GM12874 (cell line): ENCODE measurements at regions not wholly inside any gene's neighbourhood (a gene's known extent, or its start where the extent isn't known, plus 50 kb on each side); places are given as distances from the start of the nearest gene placed in this dataset.

ENCODE experiments used
- TF ChIP-seq, protein P1 (sequence below): IDR thresholded peaks from 2 replicates; pipeline ENCODE4 v1.5.1; 2011; ENCODE audit warnings: low read depth, mild to moderate bottlenecking, control low read depth, low read length, moderate library complexity; ENCODE audit not compliant: insufficient read depth

DNA sequence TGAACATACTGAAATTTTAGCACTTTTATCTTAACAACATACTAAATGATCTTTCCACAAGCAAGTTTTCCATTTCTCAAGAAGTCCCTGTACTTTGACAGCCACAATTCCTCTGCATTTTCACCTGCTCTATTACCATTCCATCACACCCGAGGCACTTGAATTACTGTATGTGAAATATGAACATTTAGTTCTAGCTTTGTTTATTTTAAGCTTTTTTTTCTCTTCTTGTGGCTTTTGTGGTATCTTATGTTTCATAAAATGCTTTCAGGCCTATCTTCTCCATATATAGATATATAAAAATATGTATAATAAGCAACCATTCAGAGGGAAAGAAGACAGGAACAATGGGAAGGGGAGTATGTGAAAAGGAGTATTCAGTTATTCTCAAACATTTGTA is 693.9 kb downstream of the SATB2 start:
- TF ChIP-seq, protein P1, sequence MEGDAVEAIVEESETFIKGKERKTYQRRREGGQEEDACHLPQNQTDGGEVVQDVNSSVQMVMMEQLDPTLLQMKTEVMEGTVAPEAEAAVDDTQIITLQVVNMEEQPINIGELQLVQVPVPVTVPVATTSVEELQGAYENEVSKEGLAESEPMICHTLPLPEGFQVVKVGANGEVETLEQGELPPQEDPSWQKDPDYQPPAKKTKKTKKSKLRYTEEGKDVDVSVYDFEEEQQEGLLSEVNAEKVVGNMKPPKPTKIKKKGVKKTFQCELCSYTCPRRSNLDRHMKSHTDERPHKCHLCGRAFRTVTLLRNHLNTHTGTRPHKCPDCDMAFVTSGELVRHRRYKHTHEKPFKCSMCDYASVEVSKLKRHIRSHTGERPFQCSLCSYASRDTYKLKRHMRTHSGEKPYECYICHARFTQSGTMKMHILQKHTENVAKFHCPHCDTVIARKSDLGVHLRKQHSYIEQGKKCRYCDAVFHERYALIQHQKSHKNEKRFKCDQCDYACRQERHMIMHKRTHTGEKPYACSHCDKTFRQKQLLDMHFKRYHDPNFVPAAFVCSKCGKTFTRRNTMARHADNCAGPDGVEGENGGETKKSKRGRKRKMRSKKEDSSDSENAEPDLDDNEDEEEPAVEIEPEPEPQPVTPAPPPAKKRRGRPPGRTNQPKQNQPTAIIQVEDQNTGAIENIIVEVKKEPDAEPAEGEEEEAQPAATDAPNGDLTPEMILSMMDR = no peak

DNA sequence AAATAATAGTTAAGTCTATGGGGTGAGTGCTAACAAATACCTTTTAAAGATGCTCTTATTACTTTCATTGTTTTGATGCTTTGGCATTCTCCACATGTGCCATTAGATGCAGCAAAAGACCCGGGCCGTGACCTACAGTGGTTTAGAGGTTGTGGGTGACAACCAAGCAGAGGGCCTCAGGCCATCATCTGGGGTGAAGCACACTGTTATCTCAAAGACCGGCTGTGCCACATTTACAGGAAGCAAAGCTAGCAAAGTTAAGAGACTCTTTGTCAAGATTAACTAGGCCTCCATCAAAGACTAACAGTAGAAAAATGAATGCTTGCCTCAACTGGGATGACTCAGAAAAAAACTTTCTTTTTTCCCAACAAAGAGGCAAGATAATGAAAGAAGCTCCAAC is 695.3 kb downstream of the SATB2 start:
- TF ChIP-seq, protein P1 = no peak

DNA sequence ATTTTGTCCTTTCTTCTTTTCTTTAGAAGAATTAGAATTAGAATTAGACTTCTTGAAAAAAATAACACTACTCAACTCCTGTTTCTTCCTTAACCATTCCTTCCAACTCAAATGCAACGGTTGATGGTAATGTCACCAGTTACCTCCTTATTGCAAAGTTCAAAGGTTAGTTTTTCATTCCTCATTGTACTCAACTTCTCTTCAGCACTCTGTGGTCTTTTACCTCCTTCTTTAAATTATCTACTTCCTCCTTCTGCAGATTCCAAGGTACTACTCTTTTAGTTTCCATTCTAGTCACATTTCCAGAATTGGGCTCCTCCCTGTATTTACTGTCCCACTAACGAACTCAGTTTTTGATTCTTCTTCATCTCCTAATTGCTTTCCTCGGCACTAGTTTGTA is 700.7 kb downstream of the SATB2 start:
- TF ChIP-seq, protein P1 = no peak

DNA sequence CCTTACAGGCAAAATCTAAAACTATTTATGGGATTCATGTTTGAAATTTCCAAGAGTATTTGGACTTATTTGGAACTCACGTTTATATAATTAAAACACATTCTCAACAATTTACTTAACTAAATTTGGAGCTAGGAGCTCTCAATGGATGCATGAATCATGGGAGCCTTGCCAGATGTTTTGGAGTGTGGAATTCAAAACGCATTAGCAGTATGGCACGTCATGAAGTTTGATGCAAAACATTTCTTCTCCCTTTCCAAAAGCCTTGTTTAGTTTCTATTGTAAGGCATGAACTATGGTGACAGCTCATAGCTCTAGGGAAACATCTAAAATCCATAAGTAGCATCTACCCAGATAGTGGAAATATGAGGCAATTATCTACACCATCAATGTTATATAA is 701.6 kb downstream of the SATB2 start:
- TF ChIP-seq, protein P1 = no peak

DNA sequence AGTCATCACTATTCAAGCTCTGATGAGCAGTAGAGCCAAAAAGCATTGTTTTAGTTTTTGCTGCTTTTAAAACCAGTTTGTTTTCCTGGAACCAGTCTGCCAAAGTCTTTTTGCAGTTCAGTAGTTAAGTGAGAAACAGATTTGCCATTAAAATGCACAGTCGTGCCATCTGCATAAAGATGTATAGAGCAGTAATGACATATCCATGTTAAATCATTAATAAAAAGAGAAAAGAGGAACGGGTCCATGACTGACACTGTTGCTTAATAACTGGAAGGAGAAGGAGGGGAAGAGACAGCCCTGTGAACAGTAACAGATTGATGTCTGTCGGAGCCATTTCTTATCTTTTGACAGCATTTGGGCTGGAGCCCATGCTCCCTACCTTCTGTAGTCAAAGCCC is 704.6 kb downstream of the SATB2 start:
- TF ChIP-seq, protein P1 = no peak

DNA sequence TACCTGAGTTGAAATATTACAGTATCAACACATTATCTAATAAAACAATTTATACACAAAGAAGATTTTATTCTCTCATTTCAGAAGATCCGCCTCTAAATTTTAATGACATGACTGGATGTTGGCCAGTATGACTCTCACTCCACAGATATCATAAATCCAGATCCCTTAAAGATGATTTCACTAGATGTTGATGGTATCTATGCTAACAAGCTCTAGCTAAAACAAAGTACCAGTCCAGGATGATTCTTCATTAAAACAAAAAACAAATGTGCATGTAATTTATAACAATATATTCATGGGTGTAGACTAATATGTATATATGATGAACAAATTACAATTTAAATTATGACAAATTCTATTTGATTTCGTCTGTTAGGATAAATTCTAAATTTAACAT is 708.4 kb downstream of the SATB2 start:
- TF ChIP-seq, protein P1 = no peak

DNA sequence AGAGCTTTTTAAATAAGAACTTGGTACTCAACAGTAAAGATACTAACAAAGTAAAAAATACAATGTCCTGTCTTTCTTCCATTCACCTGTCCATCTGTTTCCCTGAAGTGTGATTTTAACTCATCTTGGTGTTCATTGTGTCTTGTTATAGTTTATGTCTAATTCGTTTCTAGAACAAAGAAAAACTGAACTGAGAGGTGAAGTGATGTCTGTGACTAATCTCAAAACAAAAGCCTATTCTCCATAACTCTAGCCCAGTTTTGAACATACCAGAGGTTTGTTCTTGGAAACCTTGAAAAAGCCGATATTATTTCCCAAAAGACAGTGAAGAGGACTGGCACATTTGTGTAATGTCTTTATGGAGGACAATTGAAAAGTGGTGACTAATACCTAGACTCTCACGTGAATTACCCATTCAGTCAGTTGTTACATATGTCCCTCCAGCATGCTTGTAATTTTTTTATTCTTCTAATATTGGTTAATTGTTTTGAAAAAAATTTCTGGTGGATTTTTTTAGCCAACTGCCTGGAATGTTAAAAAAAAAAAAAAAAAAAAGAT is 725.8 kb downstream of the SATB2 start:
- TF ChIP-seq, protein P1 = no peak
